K562 (cell line): ENCODE measurements at regions not wholly inside any gene's neighbourhood (a gene's known extent, or its start where the extent isn't known, plus 50 kb on each side); places are given as distances from the start of the nearest gene placed in this dataset.

Experiments
- CHD7 ChIP-seq: fragments of 200-600 bp; sonication (generic); IDR thresholded peaks from one replicate; pipeline ENCODE4 v1.6.1; 2012; ENCODE audit warnings: mild to moderate bottlenecking, low read depth, low read length, inconsistent platforms

GRCh38 chr2:217448860-217449259 lies 553.9 kb downstream of the TNS1 start (continued):
- no peak for TF ChIP-seq CHD7
- TF ChIP-seq, all 486 proteins: peak for 0
